H9 (cell line): ENCODE measurements at regions not wholly inside any gene's neighbourhood (a gene's known extent, or its start where the extent isn't known, plus 50 kb on each side); places are given as distances from the start of the nearest gene placed in this dataset.

Experiments
- DNase-seq: peaks from one replicate; pipeline ENCODE4 v3.0.0-alpha.2; 2017
- H2AFZ ChIP-seq: one replicate; pipeline ENCODE4 v1.6.1; 2013; ENCODE audit warnings: mild to moderate bottlenecking, low read length, control low read depth, moderate library complexity
- H2AK5ac ChIP-seq: 2 replicates; pipeline ENCODE4 v1.6.1; 2013; ENCODE audit warnings: low read length, control low read depth, mixed read lengths; ENCODE audit not compliant: insufficient read length
- H2BK120ac ChIP-seq: one replicate; pipeline ENCODE4 v1.6.1; 2013; ENCODE audit warnings: low read depth, mild to moderate bottlenecking, low read length, control low read depth, inconsistent platforms; ENCODE audit not compliant: poor library complexity, severe bottlenecking
- H2BK12ac ChIP-seq: 2 replicates; pipeline ENCODE4 v1.6.1; 2013; ENCODE audit warnings: low read length, control low read depth, mixed read lengths, low read depth; ENCODE audit not compliant: insufficient read length
- H2BK15ac ChIP-seq: 2 replicates; pipeline ENCODE4 v1.6.1; 2013; ENCODE audit warnings: low read depth, low read length, control low read depth
- H2BK20ac ChIP-seq: one replicate; pipeline ENCODE4 v1.6.1; 2013; ENCODE audit warnings: low read depth, mild to moderate bottlenecking, low read length, control low read depth, inconsistent platforms; ENCODE audit not compliant: poor library complexity, severe bottlenecking
- H2BK5ac ChIP-seq: 2 replicates; pipeline ENCODE4 v1.6.1; 2013; ENCODE audit warnings: low read length, control low read depth, mixed read lengths; ENCODE audit not compliant: insufficient read length
- H3K14ac ChIP-seq: 2 replicates; pipeline ENCODE4 v1.6.1; 2013; ENCODE audit warnings: low read length, control low read depth; ENCODE audit not compliant: insufficient read depth
- H3K18ac ChIP-seq: 2 replicates; pipeline ENCODE4 v1.6.1; 2013; ENCODE audit warnings: low read depth, mild to moderate bottlenecking, mixed read lengths, low read length, control low read depth; ENCODE audit not compliant: insufficient read length
- H3K23ac ChIP-seq: 2 replicates; pipeline ENCODE4 v1.6.1; 2013; ENCODE audit warnings: low read length, control low read depth, mixed read lengths, low read depth; ENCODE audit not compliant: insufficient read length
- H3K23me2 ChIP-seq: 2 replicates; pipeline ENCODE4 v1.6.1; 2013; ENCODE audit warnings: low read depth, mild to moderate bottlenecking, mixed read lengths, low read length, control low read depth; ENCODE audit not compliant: insufficient read length, poor library complexity, severe bottlenecking
- H3K27ac ChIP-seq: 2 replicates; pipeline ENCODE4 v1.5.1; 2013; ENCODE audit warnings: low read length, control low read depth, mixed read lengths, low read depth; ENCODE audit not compliant: insufficient read length
- H3K27me3 ChIP-seq: 2 replicates; pipeline ENCODE4 v1.6.1; 2013; ENCODE audit warnings: low read length, control low read depth, inconsistent platforms; ENCODE audit not compliant: insufficient read depth
- H3K4ac ChIP-seq: 2 replicates; pipeline ENCODE4 v1.6.1; 2013; ENCODE audit warnings: low read depth, mild to moderate bottlenecking, control low read depth, inconsistent platforms, low read length, moderate library complexity
- H3K4me1 ChIP-seq: 2 replicates; pipeline ENCODE4 v1.6.1; 2013; ENCODE audit warnings: low read length, control low read depth, inconsistent platforms; ENCODE audit not compliant: insufficient read depth
- H3K4me2 ChIP-seq: 2 replicates; pipeline ENCODE4 v1.6.1; 2013; ENCODE audit warnings: low read length, control low read depth, mixed read lengths; ENCODE audit not compliant: insufficient read length, insufficient read depth
- H3K56ac ChIP-seq: 2 replicates; pipeline ENCODE4 v1.6.1; 2013; ENCODE audit warnings: low read depth, mild to moderate bottlenecking, mixed read lengths, low read length, control low read depth; ENCODE audit not compliant: insufficient read length
- H3K79me1 ChIP-seq: 2 replicates; pipeline ENCODE4 v1.6.1; 2013; ENCODE audit warnings: low read depth, mild to moderate bottlenecking, moderate library complexity, low read length, control low read depth, inconsistent platforms; ENCODE audit not compliant: insufficient read depth, poor library complexity, severe bottlenecking
- H3K79me2 ChIP-seq: 2 replicates; pipeline ENCODE4 v1.6.1; 2013; ENCODE audit warnings: low read length, control low read depth, inconsistent platforms; ENCODE audit not compliant: insufficient read depth
- H3K9ac ChIP-seq: 2 replicates; pipeline ENCODE4 v1.6.1; 2013; ENCODE audit warnings: low read length, control low read depth, mixed read lengths; ENCODE audit not compliant: insufficient read length; ENCODE audit errors: extremely low read depth
- H3K9me3 ChIP-seq: one replicate; pipeline ENCODE4 v1.6.1; 2013; ENCODE audit warnings: low read depth, low read length, inconsistent platforms; ENCODE audit not compliant: control insufficient read depth
- H3T11ph ChIP-seq: one replicate; pipeline ENCODE4 v1.6.1; 2013; ENCODE audit warnings: mild to moderate bottlenecking, low read length, control low read depth, inconsistent platforms
- H4K20me1 ChIP-seq: one replicate; pipeline ENCODE4 v1.6.1; 2013; ENCODE audit not compliant: control insufficient read depth, insufficient read length, insufficient read depth
- H4K5ac ChIP-seq: 2 replicates; pipeline ENCODE4 v1.6.1; 2013; ENCODE audit warnings: low read depth, mild to moderate bottlenecking, mixed read lengths, low read length, control low read depth; ENCODE audit not compliant: insufficient read length
- H4K8ac ChIP-seq: replicated peaks from 2 replicates; pipeline ENCODE4 v1.6.1; 2013; ENCODE audit warnings: low read length, control low read depth, mixed read lengths, low read depth; ENCODE audit not compliant: insufficient read length
- H4K91ac ChIP-seq: 2 replicates; pipeline ENCODE4 v1.6.1; 2013; ENCODE audit warnings: low read depth, mild to moderate bottlenecking, moderate library complexity, mixed read lengths, low read length, control low read depth; ENCODE audit not compliant: insufficient read length
- H3K27ac Mint-ChIP-seq, 3 experiments: 2 replicates in 2 of 3; 3 replicates in 1 of 3; pipeline ENCODE4 v1.8.0; 2020 to 2021; ENCODE audit warnings: mixed read lengths in 3 of 3, mild to moderate bottlenecking in 1 of 3, moderate library complexity in 1 of 3
- H3K27me3 Mint-ChIP-seq: 2 replicates; pipeline ENCODE4 v1.8.0; 2021; ENCODE audit warnings: low read depth, mild to moderate bottlenecking, moderate library complexity, mixed read lengths
- H3K36me3 Mint-ChIP-seq, 3 experiments: 2 replicates in 2 of 3; 3 replicates in 1 of 3; pipeline ENCODE4 v1.8.0; 2020 to 2021; ENCODE audit warnings: low read depth in 3 of 3, mixed read lengths in 3 of 3; ENCODE audit not compliant: insufficient read depth in 1 of 3
- H3K4me1 Mint-ChIP-seq, 2 experiments: 2 replicates each; pipeline ENCODE4 v1.8.0; 2020; ENCODE audit warnings: mixed read lengths in 2 of 2
- H3K4me3 Mint-ChIP-seq, 2 experiments: 2 replicates in 1 of 2; 3 replicates in 1 of 2; pipeline ENCODE4 v1.8.0; 2020 to 2021; ENCODE audit warnings: mild to moderate bottlenecking in 2 of 2, mixed read lengths in 2 of 2, moderate library complexity in 1 of 2
- H3K9me3 Mint-ChIP-seq, 2 experiments: 2 replicates in 1 of 2; 3 replicates in 1 of 2; pipeline ENCODE4 v1.8.0; 2020; ENCODE audit warnings: mild to moderate bottlenecking in 2 of 2, mixed read lengths in 2 of 2, moderate library complexity in 1 of 2
- CTCF ChIP-seq: fragments of 200-600 bp; sonication (generic); conservative IDR thresholded peaks from 3 replicates; pipeline ENCODE4 v1.8.0; 2021; ENCODE audit warnings: antibody characterized with exemption, mild to moderate bottlenecking
- WGBS: extraction: QIAGEN DNeasy Blood & Tissue Kit; methylation state at CpG from one replicate; pipeline ENCODE4 v1.1.7; 2013; ENCODE audit warnings: missing lambda C conversion rate, low lambda C conversion rate, mixed read lengths; ENCODE audit not compliant: insufficient read length; ENCODE audit errors: extremely low coverage; 5-methylcytosine and 5-hydroxymethylcytosine counted together

DNA sequence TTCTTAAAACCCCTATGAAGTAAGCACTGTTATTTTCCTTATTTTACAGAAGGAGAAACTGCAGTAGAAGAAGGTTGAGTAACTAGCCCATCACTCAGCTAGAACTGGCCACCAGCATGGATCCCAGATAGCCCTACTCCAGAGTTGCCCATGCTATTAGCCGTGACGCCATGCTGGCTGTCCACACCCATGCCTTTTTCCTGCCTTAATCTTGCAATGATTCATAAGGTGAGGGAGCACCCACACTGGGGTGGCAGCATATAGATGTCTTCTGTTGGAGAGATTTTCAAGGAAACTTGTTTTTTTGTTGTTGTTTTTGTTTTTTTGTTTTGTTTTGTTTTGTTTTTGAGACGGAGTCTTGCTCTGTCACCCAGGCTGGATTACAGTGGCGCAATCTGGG lies 204.1 kb upstream of the HAAO start:
- Histone ChIP-seq H3K23ac (no peak overlapping the region), H4K5ac (no peak overlapping the region), H3K4me2 (no peak overlapping the region), H2BK20ac (no peak overlapping the region), H2AK5ac (no peak overlapping the region), H4K91ac (no peak overlapping the region), H3K79me2 (no peaks in the 10 kb centered on the region), H2BK12ac (no peak overlapping the region), H2BK15ac (no peak overlapping the region), H3K18ac (no peak overlapping the region), H3K9me3 (no peaks in the 10 kb centered on the region), H3K56ac (no peak overlapping the region), H3K4me1 (no peaks in the 10 kb centered on the region), H3K27me3 (no peaks in the 10 kb centered on the region), H2BK120ac (no peak overlapping the region), H3K23me2 (no peaks in the 10 kb centered on the region), H4K8ac (no peak overlapping the region), H4K20me1 (no peaks in the 10 kb centered on the region), H3K14ac (no peak overlapping the region), H3T11ph (no peak overlapping the region), H3K79me1 (no peaks in the 10 kb centered on the region), H3K27ac (no peak overlapping the region), H3K4ac (no peak overlapping the region), H2BK5ac (no peak overlapping the region), H3K9ac (no peak overlapping the region), H2AFZ (no peak overlapping the region)
- no peak overlapping the region for H3K27ac Mint-ChIP-seq
- no peak overlapping the region for H3K4me3 Mint-ChIP-seq
- no peaks in the 10 kb centered on the region for H3K27me3 Mint-ChIP-seq
- WGBS: no CpG with 5 or more reads among the region's 4 CpGs
- peaks cover 0 to 10% (median 0%) of the 10 kb centered on the region in 3 experiments; a peak in 4 of 7 replicates for H3K36me3 Mint-ChIP-seq
- H3K9me3 Mint-ChIP-seq: peaks cover 8 to 9% of the 10 kb centered on the region in 2 experiments
- TF ChIP-seq CTCF: no peak
- DNase-seq: no peak
- no peaks in the 10 kb centered on the region for H3K4me1 Mint-ChIP-seq
